G401.6 (cell line): ENCODE measurements at regions not wholly inside any gene's neighbourhood (a gene's known extent, or its start where the extent isn't known, plus 50 kb on each side); places are given as distances from the start of the nearest gene placed in this dataset.
"Not testable (repeated sequence)": the region's sequence is repeated elsewhere in the genome, so short reads cannot be mapped to it uniquely, and the experiment has no call there.

Experiments used
- FAIRE-seq: peaks from 2 replicates; lab custom pipeline; 2012; peaks lifted over from hg19 to GRCh38; lab: Jason Lieb, UNC

DNA sequence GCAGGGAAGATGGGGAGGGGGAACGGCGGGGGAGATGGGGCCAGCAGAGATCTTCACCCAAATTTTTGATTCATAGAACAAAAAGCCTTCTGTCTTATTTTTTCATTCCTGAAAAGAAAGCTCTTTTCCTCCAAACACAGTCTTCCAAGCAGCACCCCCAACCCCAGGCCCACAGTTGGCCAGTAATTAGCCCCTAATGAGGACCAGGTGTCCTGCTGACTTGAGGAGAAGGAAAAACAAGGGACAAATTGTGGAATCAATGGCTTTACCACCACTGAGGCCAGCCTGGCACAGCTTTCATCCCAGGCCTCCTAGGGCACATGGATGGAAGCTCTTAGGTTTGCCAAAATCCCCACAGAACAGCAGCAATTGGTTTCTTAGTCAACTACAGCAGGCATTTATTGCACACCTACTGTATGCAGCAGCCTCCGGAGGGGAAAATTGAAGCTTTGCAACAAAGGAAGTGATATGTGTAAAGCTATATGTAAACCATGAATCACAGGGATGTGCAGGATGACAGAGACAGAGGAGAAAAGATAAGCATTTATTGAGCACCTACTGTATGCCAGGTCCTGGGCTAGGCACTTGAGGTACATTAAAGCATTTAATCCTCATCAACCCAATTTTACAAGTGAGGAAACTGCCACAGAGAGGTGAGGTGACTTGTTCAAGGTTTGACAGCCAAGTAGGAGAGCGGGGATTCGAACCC lies 199.5 kb downstream of the TBC1D2B start:
- FAIRE-seq = no peak

- not testable (repeated sequence) for FAIRE-seq
Measured at GRCh38 chr15:77876107-77876820, 201.2 kb downstream of the TBC1D2B start.

GRCh38 chr15:77875066-77875721 lies 202.3 kb downstream of the TBC1D2B start:
- FAIRE-seq = not testable (repeated sequence)

- no peak for FAIRE-seq
Measured at GRCh38 chr15:77874063-77874462, 203.4 kb downstream of the TBC1D2B start.

GRCh38 chr15:77872521-77873425 lies 204.7 kb downstream of the TBC1D2B start:
- not testable (repeated sequence) for FAIRE-seq

DNA sequence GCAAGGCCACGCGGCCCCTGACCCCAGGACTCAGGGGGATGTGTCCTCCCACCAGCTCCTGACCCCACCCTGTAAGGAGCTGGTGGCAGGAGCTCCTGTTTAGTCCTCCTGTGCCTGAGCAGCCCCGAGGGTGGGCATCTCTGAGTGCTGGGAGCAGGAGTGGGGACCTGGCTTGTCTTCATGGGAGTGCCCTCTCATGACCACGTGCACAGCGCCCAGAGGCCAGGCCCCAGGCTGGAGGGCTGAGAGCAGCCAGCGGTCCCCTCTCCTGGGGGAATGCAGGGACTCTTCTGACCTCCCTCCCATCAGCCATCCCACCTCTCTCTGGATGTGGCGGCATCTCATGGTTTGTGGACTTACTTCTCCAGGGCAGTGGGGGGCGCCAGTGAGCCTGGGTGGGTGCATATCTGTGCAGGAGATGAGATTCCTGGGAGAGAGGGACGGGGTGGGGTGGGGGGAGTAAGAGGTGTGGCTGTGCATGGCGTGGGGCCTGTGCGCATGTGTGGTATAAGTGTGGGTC lies 205.6 kb downstream of the TBC1D2B start:
- FAIRE-seq = no peak

- FAIRE-seq = peak; percentile 33
Measured at GRCh38 chr15:77870195-77871065, 207.1 kb downstream of the TBC1D2B start.

GRCh38 chr15:77869021-77869895 lies 208.3 kb downstream of the TBC1D2B start:
- no peak for FAIRE-seq

DNA sequence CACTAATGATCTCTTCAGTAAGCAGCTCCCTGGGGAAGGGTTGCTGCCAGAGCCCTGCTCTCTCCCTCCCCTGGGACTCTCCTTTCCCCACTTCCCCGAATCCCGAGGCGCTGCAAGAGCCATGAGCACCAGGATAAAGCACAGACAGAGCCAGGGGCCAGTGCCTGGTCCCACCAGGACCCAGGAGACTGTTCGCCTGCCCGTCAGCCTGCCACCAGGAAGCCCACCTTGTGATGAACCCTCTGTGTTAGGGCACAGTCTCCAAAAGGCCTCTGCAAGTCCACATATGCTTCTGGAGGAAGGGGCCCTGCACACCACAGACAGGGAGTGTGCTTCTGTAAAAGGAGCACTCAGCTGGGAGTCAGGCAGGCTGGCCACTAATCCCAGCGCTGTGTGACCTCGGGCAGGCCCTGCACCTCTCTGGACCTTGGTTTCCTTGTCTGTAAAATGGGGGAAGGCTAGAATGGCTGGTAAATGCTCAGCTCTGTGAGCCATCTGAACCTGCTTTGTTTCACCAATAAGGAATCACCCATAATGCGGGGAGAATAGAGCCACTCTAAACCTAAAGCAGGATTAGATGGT lies 209.4 kb downstream of the TBC1D2B start:
- FAIRE-seq = not testable (repeated sequence)

- no peak for FAIRE-seq
Measured at GRCh38 chr15:77867266-77868047, 210.1 kb downstream of the TBC1D2B start.

- FAIRE-seq = no peak
Measured at GRCh38 chr15:77866596-77867125, 210.8 kb downstream of the TBC1D2B start.

DNA sequence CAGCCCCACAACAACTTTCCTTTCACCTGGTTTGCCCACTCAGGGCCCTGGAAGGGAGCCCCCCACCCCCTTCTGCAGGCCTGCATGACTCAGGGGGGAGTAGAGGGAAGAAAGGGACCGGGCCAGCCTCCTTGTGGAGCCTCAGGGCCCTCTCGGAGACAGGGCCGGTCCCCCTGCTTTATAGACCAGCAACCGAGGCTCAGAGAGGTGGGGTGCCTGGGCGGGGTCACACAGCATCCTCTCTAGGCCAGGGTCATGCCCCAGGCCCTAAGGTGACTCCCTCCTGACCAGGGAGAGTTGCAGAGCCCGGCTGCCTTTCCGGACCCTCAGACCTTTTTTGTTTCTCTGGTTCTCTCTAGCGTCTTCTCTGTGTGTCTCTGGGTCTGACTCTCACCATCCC lies 211.3 kb downstream of the TBC1D2B start:
- no peak for FAIRE-seq

DNA sequence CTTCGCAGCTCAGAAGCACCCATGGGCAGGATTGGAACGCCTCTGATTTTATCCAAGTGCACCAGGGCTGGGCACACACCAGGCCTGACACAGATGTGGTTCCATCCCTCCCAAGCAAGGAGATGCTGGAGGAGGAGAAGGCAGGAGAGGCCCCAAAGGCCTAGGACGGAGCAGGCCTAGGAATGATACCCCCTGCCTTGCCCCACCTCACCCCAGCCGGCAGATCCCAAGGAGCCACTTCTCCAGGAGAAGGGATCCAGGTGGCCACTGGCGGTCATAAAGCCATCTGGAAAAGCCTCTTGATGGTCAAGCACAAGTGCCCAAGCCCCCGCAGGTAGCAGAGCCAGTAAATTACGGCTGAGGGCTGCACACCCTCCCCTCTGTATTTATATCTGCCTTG lies 211.8 kb downstream of the TBC1D2B start:
- no peak for FAIRE-seq

DNA sequence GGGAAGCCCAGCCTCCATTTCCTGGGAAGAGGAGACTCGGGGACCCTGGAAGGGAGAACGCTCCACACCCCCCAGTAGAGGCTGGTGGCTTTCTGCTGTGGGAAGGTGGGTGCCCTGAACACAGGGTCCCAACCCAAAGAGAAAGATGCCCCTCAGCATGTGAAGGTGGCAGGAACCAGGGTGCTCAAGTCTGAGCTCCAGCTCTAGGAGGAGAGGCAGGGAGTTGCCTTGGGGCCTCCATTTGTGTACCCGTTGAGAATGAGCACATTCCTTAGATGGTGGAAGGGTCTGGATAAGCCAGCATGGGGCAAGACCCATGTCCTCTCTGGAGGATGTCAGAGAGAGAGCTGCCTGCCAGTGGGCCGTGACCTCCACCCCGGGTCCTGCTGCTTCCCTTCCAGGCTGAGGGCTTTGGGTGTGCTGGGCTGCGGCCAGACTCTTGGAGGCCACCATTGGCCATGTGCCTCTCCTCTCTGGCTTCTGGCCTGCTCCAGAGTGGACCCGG lies 212.4 kb downstream of the TBC1D2B start:
- FAIRE-seq = no peak

GRCh38 chr15:77864211-77865105 lies 213.1 kb downstream of the TBC1D2B start:
- FAIRE-seq = no peak

DNA sequence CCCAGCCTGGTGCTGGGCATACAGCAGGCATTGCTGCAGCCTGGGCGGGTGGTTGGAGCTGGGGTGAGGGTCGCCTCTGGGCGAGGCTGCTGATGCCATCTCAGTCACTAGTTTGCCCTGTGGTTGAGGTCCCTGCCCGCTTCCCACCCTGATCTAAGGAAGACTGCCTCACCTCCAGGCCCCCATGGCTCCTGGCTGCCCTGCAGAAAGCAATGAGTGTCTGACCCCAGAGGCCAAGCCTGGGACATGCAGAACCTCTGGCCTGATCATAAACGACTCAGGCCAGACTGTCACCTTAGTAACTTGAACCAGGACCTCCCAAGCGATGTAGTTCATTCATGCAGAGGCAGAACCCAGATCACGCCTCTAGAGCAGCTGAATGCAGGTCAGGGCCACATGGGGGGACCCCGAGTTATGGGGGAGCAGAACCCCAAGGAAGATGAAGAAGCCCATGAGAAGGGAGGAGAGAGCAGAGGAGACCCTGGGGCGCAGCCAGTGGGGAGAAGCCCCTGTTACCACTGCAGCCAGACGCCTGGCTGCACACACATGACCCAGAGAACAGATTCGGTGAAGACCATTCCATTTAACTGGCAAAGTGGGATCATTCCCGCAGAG lies 213.9 kb downstream of the TBC1D2B start:
- no peak for FAIRE-seq

DNA sequence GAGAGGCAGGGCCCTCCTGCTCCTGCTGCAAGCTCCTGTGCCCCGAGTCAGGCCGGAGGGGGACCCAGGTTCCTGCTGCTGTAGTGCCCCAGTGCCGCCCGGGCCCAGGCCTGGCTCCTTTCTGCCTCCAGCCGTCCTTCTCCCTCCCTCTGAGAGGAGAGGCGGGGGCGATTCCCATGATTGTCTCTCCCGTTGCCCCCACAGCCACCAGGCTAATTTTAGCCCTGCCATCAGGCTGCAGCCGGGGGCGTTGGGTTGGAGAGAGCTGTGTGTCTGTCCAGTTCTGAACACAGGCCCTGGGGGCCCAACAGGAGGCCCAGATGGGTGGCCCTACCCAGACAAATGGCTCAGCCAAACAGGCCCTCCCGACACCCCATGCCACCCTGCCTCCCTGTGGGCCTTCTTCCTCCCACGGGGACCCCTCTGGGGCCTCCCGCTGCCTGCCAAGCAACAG lies 214.8 kb downstream of the TBC1D2B start:
- no peak for FAIRE-seq
